Heart left ventricle (tissue), 16 donors: ENCODE measurements at regions not wholly inside any gene's neighbourhood (a gene's known extent, or its start where the extent isn't known, plus 50 kb on each side); places are given as distances from the start of the nearest gene placed in this dataset.
"Not testable (repeated sequence)": the region's sequence is repeated elsewhere in the genome, so short reads cannot be mapped to it uniquely, and the experiment has no call there.

ENCODE experiments used
- ATAC-seq, 4 donors: fragments of 200-7000 bp; cut with Tn5 transposase; one replicate each; pipeline ENCODE4 v1.9.1; 2020 to 2022; ENCODE audit warnings: moderate library complexity in 4 of 4, mild to moderate bottlenecking in 3 of 4, moderate number of reproducible peaks in 1 of 4
- DNase-seq, 5 donors: peaks; one replicate each; pipeline ENCODE4 v3.0.0-alpha.2; 2020
- H3K27ac ChIP-seq, 12 donors: fragments of 200-600 bp; sonication (generic) in 4 of 12; one replicate each; pipeline versions ENCODE4 v1.5.0 to v1.8.0; 2016 to 2022; ENCODE audit warnings: mild to moderate bottlenecking in 2 of 12
- H3K27me3 ChIP-seq, 9 donors: fragments of 200-600 bp; sonication (generic) in 2 of 9; one replicate each; pipeline versions ENCODE4 v1.5.1 to v1.8.0; 2016 to 2022; ENCODE audit warnings: mild to moderate bottlenecking in 3 of 9
- H3K36me3 ChIP-seq, 9 donors: fragments of 200-600 bp; sonication (generic) in 2 of 9; one replicate each; pipeline versions ENCODE4 v1.5.0 to v1.8.0; 2018 to 2022; ENCODE audit warnings: mild to moderate bottlenecking in 2 of 9
- H3K4me1 ChIP-seq, 12 donors: fragments of 200-600 bp; sonication (generic) in 4 of 12; one replicate each; pipeline versions ENCODE4 v1.5.0 to v1.8.0; 2016 to 2022; ENCODE audit warnings: mild to moderate bottlenecking in 3 of 12
- H3K4me3 ChIP-seq, 12 donors: fragments of 200-600 bp; sonication (generic) in 4 of 12; one replicate each; pipeline versions ENCODE4 v1.5.0 to v1.8.0; 2017 to 2022; ENCODE audit warnings: mild to moderate bottlenecking in 9 of 12, moderate library complexity in 4 of 12
- H3K9me3 ChIP-seq, 12 donors: fragments of 200-600 bp; sonication (generic) in 4 of 12; one replicate each; pipeline versions ENCODE4 v1.5.0 to v1.8.0; 2016 to 2022; ENCODE audit warnings: mild to moderate bottlenecking in 1 of 12
- CTCF ChIP-seq, 12 donors: fragments of 200-600 bp; sonication (generic) in 4 of 12; IDR thresholded peaks; one replicate each; pipeline versions ENCODE4 v1.5.0 to v1.8.0; 2018 to 2022; ENCODE audit warnings: antibody characterized with exemption in 12 of 12, mild to moderate bottlenecking in 5 of 12
- POLR2A ChIP-seq, 2 donors: fragments of 450-650 bp; IDR thresholded peaks; one replicate each; pipeline ENCODE4 v1.6.1; 2017; ENCODE audit warnings: antibody characterized with exemption in 2 of 2, mild to moderate bottlenecking in 2 of 2, moderate library complexity in 2 of 2
- WGBS, 4 donors: extraction: QIAGEN DNeasy Blood & Tissue Kit in 2 of 4; methylation state at CpG; one replicate each; pipeline versions ENCODE4 v1.1.5 to v1.1.7; 2013 to 2018; 5-methylcytosine and 5-hydroxymethylcytosine counted together
- intact Hi-C, 10 donors: fragments of 100-400 bp; cut with DNase I; formaldehyde crosslinking; loops; one replicate each; pipeline versions ENCODE4 v1.11.1 to v1.14.2; 2022
- donor health status: ischemic (EF 13 %, LVEDD 7.1; RV severe dilation, severe dysfunction).
- donor health status: healthy with polysubstance abuse.
- donor health status: DM: no; HTN: yes; CAD: no.
- donor health status: DM: no; HTN: no; CAD: no.
- donor health status: ischemic (EF 25% LVEDD 6.9; RV normal size, moderate dysfunction).
- donor health status: ischemic (EF 25% LVEDD 5.7; RV mildly dilated, moderate dysfunction).
- donor health status: healthy.
- donor health status: DM: yes; HTN: yes; CAD: no.
- donor health status: ischemic (EF 35%, LVEDD 5.7; RV mildly dilated, moderate dysfunction).
- donor health status: nonischemic (EF 11% LVEDD 7.7; RV severe dilation, severe dysfunction).
- donor health status: DM: yes; HTN: yes; CAD: no.
- donor health status: PGD.
- donor health status: ischemic (EF 29% LVEDD 5.4; RV normal size, mild dysfunction).
- donor health status: nonischemic (EF 23%, LVEDD 6.1; RV moderate dilation, normal function).

- TF ChIP-seq POLR2A (IDR thresholded peaks at IDR 0.05) = no peak
- no peak for TF ChIP-seq CTCF (IDR thresholded peaks at IDR 0.05)
- Histone ChIP-seq H3K27me3 (peaks cover 0 to 4% (median 0%) of the 10 kb centered on the region in 9 donors), H3K4me3 (no peak overlapping the region), H3K27ac (no peak overlapping the region), H3K9me3 (peaks cover 0 to 15% (median 0%) of the 10 kb centered on the region in 12 donors), H3K36me3 (no peaks in the 10 kb centered on the region), H3K4me1 (peaks cover 0 to 8% (median 0%) of the 10 kb centered on the region in 12 donors)
- DNase-seq = no peak
- peak in 2 of 4 donors; percentile 16 to 31 for ATAC-seq
- intact Hi-C loops = no loop called here
- 28 to 39% (median 34%) methylated on average over 3 of the region's 3 CpGs for WGBS, 4 donors
Measured at GRCh38 chr11:13135385-13136271, 126.5 kb downstream of the RASSF10 start.

GRCh38 chr11:13136272-13136596 lies 127.1 kb downstream of the RASSF10 start:
- Histone ChIP-seq H3K27me3 (peaks cover 0 to 4% (median 0%) of the 10 kb centered on the region in 9 donors), H3K9me3 (peaks cover 0 to 11% (median 0%) of the 10 kb centered on the region in 12 donors), H3K27ac (no peak overlapping the region), H3K4me3 (no peak overlapping the region), H3K4me1 (peaks cover 0 to 8% (median 0%) of the 10 kb centered on the region in 12 donors), H3K36me3 (no peaks in the 10 kb centered on the region)
- WGBS, 4 donors = 73 to 88% (median 83%) methylated on average over 2 of the region's 2 CpGs
- TF ChIP-seq CTCF (IDR thresholded peaks at IDR 0.05) (no peak), POLR2A (IDR thresholded peaks at IDR 0.05) (no peak)
- no peak for ATAC-seq
- no peak for DNase-seq
- intact Hi-C loops = no loop called here

GRCh38 chr11:13137844-13138301 lies 128.8 kb downstream of the RASSF10 start:
- ATAC-seq = no peak
- 93 to 100% (median 93%) methylated on average over 1 of the region's 1 CpG for WGBS, 4 donors

DNA sequence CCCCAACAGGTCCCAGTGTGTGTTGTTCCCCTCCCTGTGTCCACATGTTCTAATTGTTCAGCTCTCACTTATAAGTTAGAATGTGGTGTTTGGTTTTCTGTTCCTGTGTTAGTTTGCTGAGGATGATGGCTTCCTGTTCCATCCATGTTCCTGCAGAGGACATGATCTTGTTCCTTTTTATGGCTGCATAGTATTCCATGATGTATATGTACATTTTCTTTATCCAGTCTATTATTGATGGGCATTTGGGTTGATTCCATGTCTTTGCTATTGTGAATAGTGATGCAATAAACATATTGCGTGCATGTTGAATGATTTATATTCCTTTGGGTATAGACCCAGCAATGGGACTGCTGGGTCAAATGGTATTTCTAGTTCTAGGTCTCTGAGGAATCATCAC lies 130.0 kb downstream of the RASSF10 start:
- H3K27me3 ChIP-seq, ATAC-seq, H3K4me3 ChIP-seq, intact Hi-C loops, H3K36me3 ChIP-seq, DNase-seq, H3K9me3 ChIP-seq, H3K27ac ChIP-seq: not testable (repeated sequence)
- H3K4me1 ChIP-seq = peaks cover 0 to 11% (median 0%) of the 10 kb centered on the region in 12 donors
- WGBS, 4 donors = 81 to 99% (median 96%) methylated on average over 1 of the region's 1 CpG

More at GRCh38 chr11:13137844-13138301, 128.8 kb downstream of the RASSF10 start:
- H3K9me3 ChIP-seq = no peaks in the 10 kb centered on the region
- peaks cover 0 to 11% (median 0%) of the 10 kb centered on the region in 12 donors for H3K4me1 ChIP-seq
- H3K27ac ChIP-seq = no peak overlapping the region
- H3K27me3 ChIP-seq = peaks cover 0 to 4% (median 0%) of the 10 kb centered on the region in 9 donors
- no peak for TF ChIP-seq CTCF (IDR thresholded peaks at IDR 0.05)
- TF ChIP-seq POLR2A (IDR thresholded peaks at IDR 0.05) = no peak
- DNase-seq = no peak
- H3K36me3 ChIP-seq = no peaks in the 10 kb centered on the region
- no peak overlapping the region for H3K4me3 ChIP-seq
- intact Hi-C loops = no loop called here
